ENCODE measurements at regions not wholly inside any gene's neighbourhood (a gene's known extent, or its start where the extent isn't known, plus 50 kb on each side); places are given as distances from the start of the nearest gene placed in this dataset.

- TF ChIP-seq CTCF (IDR thresholded peaks at IDR 0.05) (peak in 2 of 4 experiments; percentile 27 to 31), POLR2A (IDR thresholded peaks at IDR 0.05) (no peak), POLR2AphosphoS5 (IDR thresholded peaks at IDR 0.05) (no peak)
Measured at GRCh38 chr11:93921695-93922468, 71.5 kb upstream of the VSTM5 start.

Measured in prostate gland (tissue), 2 donors.